Endothelial cell of umbilical vein (primary cell): ENCODE measurements at regions not wholly inside any gene's neighbourhood (a gene's known extent, or its start where the extent isn't known, plus 50 kb on each side); places are given as distances from the start of the nearest gene placed in this dataset.

Source experiments
- BruUV-seq: library from RNA; stranded (reverse); fragments of 400-500 nt; replicated peaks from 2 replicates; lab custom pipeline; 2021; lab: Mats Ljungman, UMichigan
- CTCF ChIA-PET: fragments of 300-600, 350-600 bp; sonication (Branson Sonifier 250); formaldehyde crosslinking; loops from one replicate; lab custom pipeline; 2021; ENCODE audit warnings: antibody characterized with exemption, inconsistent platforms; lab: Charles Lee
- POLR2A ChIA-PET: fragments of 300-600, 350-600 bp; sonication (Branson Sonifier 250); formaldehyde crosslinking; loops from one replicate; lab custom pipeline; 2021; ENCODE audit warnings: antibody characterized with exemption, inconsistent platforms; lab: Charles Lee
- DNase-seq: peaks from one replicate; pipeline ENCODE4 v3.0.0-alpha.2; 2011; ENCODE audit warnings: low read depth, low spot score
- FAIRE-seq: peaks from 2 replicates; lab custom pipeline; 2011; peaks lifted over from hg19 to GRCh38; lab: Jason Lieb, UNC
- H2AFZ ChIP-seq: 2 replicates; pipeline ENCODE4 v1.6.0; 2012; ENCODE audit warnings: low read depth, low read length, control low read depth, inconsistent platforms
- H3K27ac ChIP-seq: 2 replicates; pipeline ENCODE4 v1.5.1; 2011; ENCODE audit warnings: low read depth, mild to moderate bottlenecking, control low read depth, low read length, moderate library complexity; ENCODE audit not compliant: insufficient read depth
- H3K27me3 ChIP-seq, 2 experiments: 2 replicates each; pipeline versions ENCODE4 v1.6.0 to v1.6.1; 2011; ENCODE audit warnings: low read length in 2 of 2, mixed read lengths in 1 of 2; ENCODE audit not compliant: control insufficient read depth in 2 of 2, insufficient read depth in 2 of 2
- H3K36me3 ChIP-seq, 2 experiments: 2 replicates in 1 of 2; 3 replicates in 1 of 2; pipeline ENCODE4 v1.5.1; 2011; ENCODE audit warnings: low read length in 2 of 2, mild to moderate bottlenecking in 1 of 2, moderate library complexity in 1 of 2; ENCODE audit not compliant: control insufficient read depth in 2 of 2, insufficient read depth in 2 of 2; ENCODE audit errors: extremely low read depth in 1 of 2
- H3K4me1 ChIP-seq: 3 replicates; pipeline ENCODE4 v1.5.1; 2011; ENCODE audit warnings: mild to moderate bottlenecking, low read length; ENCODE audit not compliant: control insufficient read depth, insufficient read depth; ENCODE audit errors: extremely low read depth
- H3K4me2 ChIP-seq: 2 replicates; pipeline ENCODE4 v1.6.1; 2011; ENCODE audit warnings: low read length, control low read depth, mixed read lengths; ENCODE audit not compliant: insufficient read depth
- H3K4me3 ChIP-seq, 3 experiments: fragments of 200-600 bp in 1 of 3; sonication (generic), shearing (Covaris generic) in 1 of 3; replicated peaks in 1 of 3; 2 replicates each; pipeline ENCODE4 v1.5.1; 2011 to 2016; ENCODE audit warnings: control low read depth in 3 of 3, low read length in 3 of 3, mild to moderate bottlenecking in 2 of 3, inconsistent platforms in 1 of 3, low read depth in 1 of 3, moderate library complexity in 1 of 3; ENCODE audit not compliant: insufficient read depth in 1 of 3
- H3K79me2 ChIP-seq: 2 replicates; pipeline ENCODE4 v1.6.0; 2012; ENCODE audit warnings: low read length, inconsistent platforms; ENCODE audit not compliant: control insufficient read depth, insufficient read depth
- H3K9ac ChIP-seq: replicated peaks from 2 replicates; pipeline ENCODE3; 2011; ENCODE audit warnings: low read length, control low read depth; ENCODE audit not compliant: insufficient read depth; ENCODE audit errors: extremely low read depth
- H3K9me1 ChIP-seq: replicated peaks from 3 replicates; pipeline ENCODE4 v1.6.0; 2011; ENCODE audit warnings: mild to moderate bottlenecking, low read length; ENCODE audit not compliant: control insufficient read depth, insufficient read depth; ENCODE audit errors: extremely low read depth
- H3K9me3 ChIP-seq: replicated peaks from 2 replicates; pipeline ENCODE4 v1.5.1; 2012; ENCODE audit warnings: low read length, inconsistent platforms; ENCODE audit not compliant: control insufficient read depth, insufficient read depth
- H4K20me1 ChIP-seq: replicated peaks from 2 replicates; pipeline ENCODE3; 2011; ENCODE audit warnings: mild to moderate bottlenecking, low read length; ENCODE audit not compliant: control insufficient read depth, insufficient read depth; ENCODE audit errors: extremely low read depth
- EZH2 ChIP-seq: IDR thresholded peaks from 2 replicates; pipeline ENCODE4 v1.6.1; 2012; ENCODE audit warnings: borderline replicate concordance, low read depth, mild to moderate bottlenecking, moderate library complexity, low read length, inconsistent platforms; ENCODE audit not compliant: severe bottlenecking
- FOS ChIP-seq: IDR thresholded peaks from 2 replicates; pipeline ENCODE4 v1.6.1; 2011; ENCODE audit warnings: mild to moderate bottlenecking, low read length, moderate library complexity, borderline replicate concordance; ENCODE audit not compliant: insufficient read depth
- GATA2 ChIP-seq: IDR thresholded peaks from 2 replicates; pipeline ENCODE4 v1.7.0; 2011; ENCODE audit warnings: low read depth, mild to moderate bottlenecking, moderate library complexity, mixed read lengths, low read length; ENCODE audit not compliant: insufficient read length, insufficient read depth
- JUN ChIP-seq: IDR thresholded peaks from 2 replicates; pipeline ENCODE4 v1.6.1; 2011; ENCODE audit warnings: borderline replicate concordance, low read depth; ENCODE audit not compliant: insufficient read length, insufficient read depth
- MYC ChIP-seq: IDR thresholded peaks from one replicate; pipeline ENCODE4 v1.6.1; 2011; ENCODE audit warnings: mild to moderate bottlenecking, low read depth, low read length
- POLR2A ChIP-seq: IDR thresholded peaks from 2 replicates; pipeline ENCODE4 v1.6.1; 2012; ENCODE audit warnings: low read depth, mild to moderate bottlenecking, control low read depth, low read length
- POLR2AphosphoS5 ChIP-seq: IDR thresholded peaks from 2 replicates; pipeline ENCODE4 v1.6.1; 2012; ENCODE audit warnings: low read depth, mild to moderate bottlenecking, control low read depth, low read length, moderate library complexity; ENCODE audit not compliant: insufficient read depth
- dilution Hi-C: fragments of 300-500 bp; cut with MboI; formaldehyde crosslinking; loops from one replicate; pipeline ENCODE4 v1.15.0; 2019; ENCODE audit warnings: low sequenced_read_pairs; ENCODE audit not compliant: extremely low pct_ligation_motif_present
- intact Hi-C: fragments of 100-400 bp; cut with micrococcal nuclease; formaldehyde crosslinking; loops from one replicate; pipeline ENCODE4 v1.10.0; 2022
- TF ChIP-seq, protein P1 (sequence below), 2 donors: IDR thresholded peaks; 1 replicate in 1 of 2; 2 replicates in 1 of 2; pipeline ENCODE4 v1.5.1; 2011; ENCODE audit warnings: low read length in 2 of 2, mild to moderate bottlenecking in 2 of 2, moderate library complexity in 2 of 2, control low read depth in 1 of 2, inconsistent platforms in 1 of 2, low read depth in 1 of 2; ENCODE audit not compliant: insufficient read depth in 1 of 2; ENCODE audit errors: extremely low read depth in 1 of 2
- TF ChIP-seq, protein P2 (sequence below): IDR thresholded peaks from 2 replicates; pipeline ENCODE4 v1.6.1; 2011; ENCODE audit not compliant: insufficient read depth, insufficient read length

DNA sequence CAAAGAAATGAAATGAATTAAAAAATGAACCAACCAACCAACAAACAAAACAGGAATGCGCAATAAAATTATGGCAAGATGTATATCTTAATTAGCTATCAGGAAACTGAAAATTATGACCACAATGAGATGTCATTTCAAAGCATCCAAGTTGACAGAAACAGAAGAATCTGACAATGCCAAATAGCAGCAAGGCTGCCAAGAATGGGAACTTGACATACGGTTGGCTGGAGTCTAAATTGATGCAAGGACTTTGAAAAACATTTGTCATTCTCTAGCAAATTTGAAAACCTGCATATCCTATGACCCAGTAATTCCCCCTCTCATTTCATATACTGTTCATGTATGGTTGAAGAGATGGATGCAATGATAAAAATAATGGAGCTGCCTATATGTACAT lies 1262.6 kb downstream of the TBC1D22A start:
- DNase-seq (no peak), FAIRE-seq (no peak)
- TF ChIP-seq, protein P1, sequence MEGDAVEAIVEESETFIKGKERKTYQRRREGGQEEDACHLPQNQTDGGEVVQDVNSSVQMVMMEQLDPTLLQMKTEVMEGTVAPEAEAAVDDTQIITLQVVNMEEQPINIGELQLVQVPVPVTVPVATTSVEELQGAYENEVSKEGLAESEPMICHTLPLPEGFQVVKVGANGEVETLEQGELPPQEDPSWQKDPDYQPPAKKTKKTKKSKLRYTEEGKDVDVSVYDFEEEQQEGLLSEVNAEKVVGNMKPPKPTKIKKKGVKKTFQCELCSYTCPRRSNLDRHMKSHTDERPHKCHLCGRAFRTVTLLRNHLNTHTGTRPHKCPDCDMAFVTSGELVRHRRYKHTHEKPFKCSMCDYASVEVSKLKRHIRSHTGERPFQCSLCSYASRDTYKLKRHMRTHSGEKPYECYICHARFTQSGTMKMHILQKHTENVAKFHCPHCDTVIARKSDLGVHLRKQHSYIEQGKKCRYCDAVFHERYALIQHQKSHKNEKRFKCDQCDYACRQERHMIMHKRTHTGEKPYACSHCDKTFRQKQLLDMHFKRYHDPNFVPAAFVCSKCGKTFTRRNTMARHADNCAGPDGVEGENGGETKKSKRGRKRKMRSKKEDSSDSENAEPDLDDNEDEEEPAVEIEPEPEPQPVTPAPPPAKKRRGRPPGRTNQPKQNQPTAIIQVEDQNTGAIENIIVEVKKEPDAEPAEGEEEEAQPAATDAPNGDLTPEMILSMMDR (IDR thresholded peaks at IDR 0.05; ENCODE audit: extremely low read depth in 1 of 2, insufficient read depth in 1 of 2, low read depth in 1 of 2, low read length in 2 of 2), result no peak
- no peak for TF ChIP-seq MYC
- TF ChIP-seq JUN, result no peak
- no peak for TF ChIP-seq POLR2A
- no peak for TF ChIP-seq GATA2
- TF ChIP-seq, protein P2, sequence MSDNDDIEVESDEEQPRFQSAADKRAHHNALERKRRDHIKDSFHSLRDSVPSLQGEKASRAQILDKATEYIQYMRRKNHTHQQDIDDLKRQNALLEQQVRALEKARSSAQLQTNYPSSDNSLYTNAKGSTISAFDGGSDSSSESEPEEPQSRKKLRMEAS, result no peak
- no peak for TF ChIP-seq EZH2
- TF ChIP-seq FOS, result no peak
- TF ChIP-seq POLR2AphosphoS5, result no peak
- dilution Hi-C loops (no loop called here), intact Hi-C loops (no loop called here)
- no peak overlapping the region for H3K9ac ChIP-seq
- H4K20me1 ChIP-seq, result no peaks in the 10 kb centered on the region
- no peaks in the 10 kb centered on the region for H3K27me3 ChIP-seq
- no peak overlapping the region for H3K4me3 ChIP-seq
- no peak overlapping the region for H3K27ac ChIP-seq
- H3K4me2 ChIP-seq, result no peak overlapping the region
- POLR2A ChIA-PET, result no interaction called here
- H2AFZ ChIP-seq, result no peak overlapping the region
- H3K9me1 ChIP-seq, result no peaks in the 10 kb centered on the region
- H3K9me3 ChIP-seq, result peaks cover 2% of the 10 kb centered on the region
- no TSS peak for BruUV-seq
- H3K79me2 ChIP-seq, result no peaks in the 10 kb centered on the region
- CTCF ChIA-PET, result no interaction called here
- H3K36me3 ChIP-seq, result no peaks in the 10 kb centered on the region
- H3K4me1 ChIP-seq, result no peaks in the 10 kb centered on the region
